Activated T-cell treated with anti-CD3 and anti-CD28 coated beads for 1 hour (primary cell): ENCODE measurements at regions not wholly inside any gene's neighbourhood (a gene's known extent, or its start where the extent isn't known, plus 50 kb on each side); places are given as distances from the start of the nearest gene placed in this dataset.
"Not testable (repeated sequence)": the region's sequence is repeated elsewhere in the genome, so short reads cannot be mapped to it uniquely, and the experiment has no call there.

ENCODE experiments used
- DNase-seq: peaks from one replicate; pipeline ENCODE4 v3.0.0-alpha.2; 2020; ENCODE audit warnings: low read depth

- DNase-seq, result no peak
Observed at GRCh38 chr4:152193059-152193458, 342.8 kb downstream of the FBXW7 start.

- DNase-seq, result no peak
Observed at GRCh38 chr4:152190907-152191306, 345.0 kb downstream of the FBXW7 start.

GRCh38 chr4:152189451-152190179 lies 346.3 kb downstream of the FBXW7 start:
- DNase-seq, result no peak

- DNase-seq, result no peak
Observed at GRCh38 chr4:152188801-152189200, 347.1 kb downstream of the FBXW7 start.

GRCh38 chr4:152187693-152188092 lies 348.2 kb downstream of the FBXW7 start:
- no peak for DNase-seq

DNA sequence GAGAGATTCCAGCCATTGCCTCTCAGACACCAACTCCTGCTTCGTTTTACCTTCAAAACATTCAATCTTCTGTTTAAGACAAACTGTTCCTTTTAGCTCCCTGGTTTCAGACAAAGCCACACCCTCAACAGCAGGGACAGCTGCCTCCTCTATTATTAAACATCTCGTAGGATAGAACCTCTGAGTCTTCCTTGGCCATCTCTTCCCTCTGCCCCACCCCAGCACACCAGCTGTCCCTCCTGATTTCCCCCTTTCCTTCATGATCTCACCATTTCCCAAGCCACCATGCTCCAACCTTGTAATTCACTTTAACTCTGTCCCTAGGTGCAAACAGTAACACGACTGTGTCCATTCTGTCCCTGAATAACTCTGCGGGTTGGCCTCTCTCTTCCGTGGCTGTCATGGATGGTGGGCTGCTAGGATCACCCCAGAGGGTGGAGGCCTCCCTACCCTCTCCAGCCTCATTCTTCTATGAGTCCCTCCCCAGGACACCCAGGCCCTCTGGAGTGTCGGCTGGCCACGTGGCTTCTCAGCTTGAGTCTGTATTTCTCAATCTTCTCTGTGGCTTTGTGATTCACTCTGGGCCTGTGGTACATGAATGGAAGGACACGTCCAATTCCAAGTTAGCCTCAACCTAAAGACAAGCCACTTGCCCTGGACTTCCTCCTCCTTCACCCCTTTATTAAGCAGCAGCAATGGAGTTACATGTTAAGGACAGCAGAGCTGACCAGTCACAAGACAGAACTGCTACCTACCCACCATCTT lies 349.9 kb downstream of the FBXW7 start:
- DNase-seq, result no peak

GRCh38 chr4:152181150-152181549 lies 354.7 kb downstream of the FBXW7 start:
- no peak for DNase-seq

DNA sequence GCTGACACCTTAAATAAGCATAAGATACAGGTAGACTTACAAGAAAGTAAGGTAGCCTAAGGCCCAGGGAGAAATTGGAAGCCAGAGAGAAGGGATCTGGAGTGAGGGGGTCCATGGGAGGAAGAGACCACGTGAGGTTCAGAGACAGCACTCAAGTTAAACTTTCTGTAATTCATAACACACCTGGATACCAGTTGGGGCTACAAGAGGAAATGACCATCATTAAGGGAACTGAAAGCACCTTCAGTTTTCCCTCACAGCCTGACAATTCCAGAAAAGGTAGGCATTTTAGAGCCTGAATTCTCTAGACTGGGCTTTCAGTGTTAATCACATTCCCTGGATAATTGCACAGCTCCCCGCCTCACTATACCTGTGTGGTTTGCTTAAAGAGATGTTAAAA lies 355.5 kb downstream of the FBXW7 start:
- no peak for DNase-seq

GRCh38 chr4:152177538-152177937 lies 358.4 kb downstream of the FBXW7 start:
- DNase-seq, result not testable (repeated sequence)

GRCh38 chr4:152176627-152177214 lies 359.2 kb downstream of the FBXW7 start:
- DNase-seq, result no peak

- DNase-seq, result no peak
Observed at GRCh38 chr4:152175586-152175985, 360.3 kb downstream of the FBXW7 start.

- DNase-seq, result no peak
Observed at GRCh38 chr4:152172146-152172545, 363.7 kb downstream of the FBXW7 start.

DNA sequence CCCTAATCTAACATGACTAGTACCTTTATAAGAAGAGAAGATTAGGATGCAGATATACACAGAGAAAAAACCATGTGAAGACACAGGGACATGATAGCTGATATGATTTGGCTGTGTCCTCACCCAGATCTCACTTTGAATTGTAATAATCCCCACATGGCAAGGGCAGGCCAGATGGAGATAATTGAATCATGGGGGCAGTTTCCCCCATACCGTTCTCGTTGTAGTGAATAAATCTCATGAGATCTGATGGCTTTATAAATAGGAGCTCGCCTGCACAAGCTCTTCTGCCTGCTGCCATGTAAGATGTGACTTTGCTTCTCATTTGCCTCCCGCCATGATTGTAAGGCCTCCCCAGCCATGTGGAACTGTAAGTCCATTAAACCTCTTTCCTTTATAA lies 364.3 kb downstream of the FBXW7 start:
- no peak for DNase-seq

- DNase-seq, result no peak
Observed at GRCh38 chr4:152169683-152170082, 366.2 kb downstream of the FBXW7 start.

DNA sequence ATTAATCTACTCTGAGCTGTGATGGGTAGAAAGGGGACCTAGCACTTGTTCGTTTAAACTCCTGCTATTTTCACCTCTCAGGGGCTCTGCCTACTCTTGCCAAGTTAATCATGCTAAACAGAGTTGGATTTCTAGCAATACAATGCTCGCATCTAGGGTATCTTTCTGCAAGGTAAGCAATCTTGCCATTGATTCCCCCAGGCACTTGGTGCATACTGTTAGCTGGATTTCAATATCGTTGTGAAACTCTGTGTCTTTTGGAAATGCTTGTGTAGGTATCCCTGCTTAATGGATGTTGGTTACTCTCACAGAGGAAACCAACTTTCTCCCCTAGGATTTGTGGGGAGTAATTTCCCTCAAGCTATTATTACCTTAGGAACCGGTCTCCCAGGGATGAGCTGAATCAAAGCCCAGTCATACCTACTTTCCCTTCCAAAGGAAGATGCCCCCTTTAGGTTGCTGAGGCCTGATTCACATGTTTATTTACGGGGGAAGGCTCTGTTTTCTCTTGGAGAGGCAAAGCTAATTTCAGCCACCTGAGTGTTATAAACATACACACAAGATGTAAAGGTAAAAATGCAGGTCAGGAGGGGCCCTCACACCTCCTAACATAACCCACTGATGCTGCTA lies 366.8 kb downstream of the FBXW7 start:
- no peak for DNase-seq

DNA sequence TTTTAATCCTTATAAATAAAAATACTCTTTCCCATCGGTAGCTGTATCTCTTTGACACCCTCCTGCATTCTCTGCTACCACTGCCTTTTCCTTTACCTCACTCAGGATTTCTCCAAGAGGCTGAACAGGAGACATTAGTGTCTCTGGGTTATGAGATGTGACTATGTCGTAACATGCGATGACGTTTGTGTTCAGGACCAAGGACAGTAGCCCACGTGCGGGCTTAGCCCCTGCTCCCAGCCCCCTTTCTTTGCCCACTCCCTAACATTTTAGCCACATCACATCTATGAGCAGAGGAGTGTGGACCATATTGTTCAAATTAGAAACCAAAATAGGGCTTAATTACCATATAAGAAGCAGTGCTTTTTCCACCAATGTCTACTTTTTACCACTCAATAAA lies 369.3 kb downstream of the FBXW7 start:
- DNase-seq, result no peak

GRCh38 chr4:152165846-152166245 lies 370.0 kb downstream of the FBXW7 start:
- DNase-seq, result no peak

DNA sequence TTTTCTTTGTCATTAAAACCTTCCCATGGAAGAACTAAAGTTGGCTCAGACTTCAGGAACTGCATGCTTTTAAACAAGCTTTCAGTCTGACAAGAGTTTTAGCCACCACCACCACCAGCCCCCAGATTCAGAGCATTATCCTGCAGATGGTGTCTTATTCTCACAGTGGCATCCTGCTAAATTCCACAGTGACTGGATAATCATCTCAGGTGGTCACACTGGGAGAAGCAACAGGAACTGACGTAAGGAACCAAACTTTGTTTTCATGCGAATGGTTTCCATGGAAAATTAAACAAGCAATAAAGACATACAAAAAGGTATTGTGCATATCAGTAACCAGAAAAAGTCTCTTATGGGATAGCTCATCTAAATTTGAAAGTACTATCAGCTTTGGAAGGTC lies 370.7 kb downstream of the FBXW7 start:
- DNase-seq, result no peak

DNA sequence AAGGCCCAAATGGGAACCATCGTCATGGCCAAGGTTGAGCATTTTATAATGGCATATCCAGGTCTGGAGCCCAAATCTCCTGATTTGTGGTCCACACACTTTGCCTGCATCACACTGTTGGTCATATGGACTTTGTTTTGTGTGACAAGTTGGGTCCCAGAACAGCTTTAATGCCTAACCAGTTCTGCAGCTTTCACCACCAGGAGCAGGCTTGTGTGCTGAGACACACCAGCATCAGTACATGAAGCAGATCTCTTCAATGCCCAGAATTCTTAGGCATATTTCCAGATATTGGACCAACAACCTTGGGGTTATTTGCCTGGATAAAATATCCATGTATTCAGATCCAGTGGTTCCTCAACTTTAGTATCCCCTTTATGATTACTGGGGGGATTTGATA lies 371.3 kb downstream of the FBXW7 start:
- no peak for DNase-seq

GRCh38 chr4:152162331-152162697 lies 373.6 kb downstream of the FBXW7 start:
- no peak for DNase-seq

DNA sequence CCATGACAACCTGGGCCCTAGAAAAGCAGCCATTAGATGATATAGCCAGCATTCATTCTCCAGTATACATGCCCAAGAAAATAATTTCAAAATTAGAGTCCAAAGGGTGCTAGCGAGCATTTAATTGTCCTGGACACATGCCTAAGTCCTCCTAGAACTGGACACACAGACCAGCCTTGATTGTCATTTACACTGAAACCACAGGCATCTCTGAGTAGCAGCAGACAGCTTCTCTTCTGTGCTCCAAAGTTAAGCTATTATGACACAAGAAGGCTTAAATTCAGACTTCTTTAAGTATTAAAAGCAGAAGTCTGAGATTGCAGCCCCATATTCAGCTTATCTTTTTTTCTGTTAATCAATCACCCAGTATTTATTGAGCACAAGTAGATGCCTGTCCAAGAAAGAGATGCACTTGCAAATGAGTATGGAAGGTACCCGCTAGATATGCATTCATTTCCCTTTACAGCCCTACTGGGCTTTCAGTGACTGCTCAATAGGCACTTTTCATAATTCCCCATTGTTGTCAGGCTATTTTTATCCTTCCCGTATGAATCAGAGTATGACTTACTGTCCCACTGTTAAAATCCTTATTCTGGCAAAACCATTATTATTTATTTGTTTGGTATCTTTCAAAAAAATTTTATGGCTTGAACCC lies 374.1 kb downstream of the FBXW7 start:
- no peak for DNase-seq

DNA sequence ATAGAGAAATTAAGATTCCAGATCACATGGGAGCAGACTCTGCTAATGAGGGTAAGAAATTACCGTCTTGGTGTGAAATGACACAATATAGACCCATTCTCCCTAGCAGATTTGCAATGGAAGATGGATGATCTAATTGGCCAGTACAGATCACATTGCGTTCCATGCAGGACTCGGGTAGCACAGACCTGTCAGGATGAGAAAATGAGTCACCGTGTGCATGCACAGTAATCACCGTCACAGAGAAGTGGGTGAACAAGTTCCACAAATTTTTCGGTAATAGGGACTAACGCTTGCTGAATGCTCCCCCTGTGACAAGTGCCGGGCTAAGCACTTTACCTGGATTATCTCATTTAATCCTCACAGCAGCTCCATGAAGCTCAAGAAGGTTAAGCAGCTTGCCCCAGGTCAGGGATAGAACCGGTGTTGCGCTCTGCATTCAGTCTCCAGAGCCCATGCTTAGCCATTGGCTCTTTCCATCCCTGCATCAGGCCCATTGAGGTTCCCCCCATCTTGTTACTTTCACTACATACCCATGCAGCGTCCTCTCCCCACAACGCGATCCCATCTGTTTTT lies 375.6 kb downstream of the FBXW7 start:
- no peak for DNase-seq
